HG02938 (cell line): ENCODE measurements at regions not wholly inside any gene's neighbourhood (a gene's known extent, or its start where the extent isn't known, plus 50 kb on each side); places are given as distances from the start of the nearest gene placed in this dataset.

Experiments used
- ATAC-seq: cut with Tn5 transposase; IDR thresholded peaks from one replicate; pipeline ENCODE4 v1.9.1; 2021; ENCODE audit warnings: mild to moderate bottlenecking, moderate library complexity; ENCODE audit not compliant: unreplicated experiment

- no peak for ATAC-seq
These were observed 53.7 kb upstream of the TRAK1 start for GRCh38 chr3:42037318-42037945.

GRCh38 chr3:42036483-42036823, 54.7 kb upstream of the TRAK1 start:
- ATAC-seq: no peak

- ATAC-seq: no peak
These were observed 55.2 kb upstream of the TRAK1 start for GRCh38 chr3:42035816-42036482.

GRCh38 chr3:42035007-42035406, 56.1 kb upstream of the TRAK1 start:
- ATAC-seq: no peak

GRCh38 chr3:42033741-42034140, 57.4 kb upstream of the TRAK1 start:
- no peak for ATAC-seq

- ATAC-seq: no peak
These were observed 58.3 kb upstream of the TRAK1 start for GRCh38 chr3:42032693-42033349.

GRCh38 chr3:42031808-42032480, 59.2 kb upstream of the TRAK1 start:
- ATAC-seq: no peak

- ATAC-seq: no peak
These were observed 62.7 kb upstream of the TRAK1 start for GRCh38 chr3:42028474-42028873.

- ATAC-seq: no peak
These were observed 63.6 kb upstream of the TRAK1 start for GRCh38 chr3:42027571-42027970.

GRCh38 chr3:42025370-42026138, 63.7 kb upstream of the ULK4 start:
- ATAC-seq: no peak

- ATAC-seq: no peak
These were observed 62.9 kb upstream of the ULK4 start for GRCh38 chr3:42024591-42025351.

GRCh38 chr3:42023380-42023779, 61.5 kb upstream of the ULK4 start:
- ATAC-seq: no peak

GRCh38 chr3:42022355-42022754, 60.5 kb upstream of the ULK4 start:
- ATAC-seq: no peak

- ATAC-seq: no peak
These were observed 58.9 kb upstream of the ULK4 start for GRCh38 chr3:42020684-42021307.

GRCh38 chr3:42019953-42020260, 58.0 kb upstream of the ULK4 start:
- ATAC-seq: no peak

- no peak for ATAC-seq
These were observed 57.4 kb upstream of the ULK4 start for GRCh38 chr3:42019144-42019952.

GRCh38 chr3:42014921-42015533, 53.1 kb upstream of the ULK4 start:
- ATAC-seq: no peak

GRCh38 chr3:42014458-42014920, 52.6 kb upstream of the ULK4 start:
- ATAC-seq: no peak
